ENCODE measurements at regions not wholly inside any gene's neighbourhood (a gene's known extent, or its start where the extent isn't known, plus 50 kb on each side); places are given as distances from the start of the nearest gene placed in this dataset.

GRCh38 chr11:96622026-96622634 lies 232.3 kb downstream of the JRKL start:
- no peaks in the 10 kb centered on the region for H3K36me3 ChIP-seq (ENCODE audit: low read length)
- H3K4me2 ChIP-seq (ENCODE audit: low read depth, low read length, poor library complexity, severe bottlenecking), result no peak overlapping the region
- no peaks in the 10 kb centered on the region for H3F3A ChIP-seq (ENCODE audit: insufficient read depth)
- no peaks in the 10 kb centered on the region for H3K9me3 ChIP-seq (ENCODE audit: insufficient read depth, low read length)
- no peaks in the 10 kb centered on the region for H3K27me3 ChIP-seq (ENCODE audit: low read length)
- no peak for TF ChIP-seq CTCF (IDR thresholded peaks at IDR 0.05; ENCODE audit: insufficient read depth, low read length, poor library complexity, severe bottlenecking)
- no peak overlapping the region for H3K4me3 ChIP-seq (ENCODE audit: insufficient read depth, low read length, poor library complexity, severe bottlenecking)
- H3K9me2 ChIP-seq (replicated peaks; ENCODE audit: insufficient read depth, low read length), result no peaks in the 10 kb centered on the region
- no peak overlapping the region for H3K9ac ChIP-seq (ENCODE audit: low read length)
- no peaks in the 10 kb centered on the region for H3K79me2 ChIP-seq (ENCODE audit: insufficient read depth, low read length)
- H3K27ac ChIP-seq (ENCODE audit: low read depth, low read length), result no peak overlapping the region
- H4K20me1 ChIP-seq (ENCODE audit: low read depth, low read length), result no peaks in the 10 kb centered on the region
- H2AFZ ChIP-seq (ENCODE audit: low read depth, low read length, severe bottlenecking), result no peak overlapping the region

GRCh38 chr11:96624126-96624525 lies 234.3 kb downstream of the JRKL start:
- Histone ChIP-seq H3F3A (ENCODE audit: insufficient read depth) (no peaks in the 10 kb centered on the region), H3K27ac (ENCODE audit: low read depth, low read length) (no peak overlapping the region), H3K4me2 (ENCODE audit: low read depth, low read length, poor library complexity, severe bottlenecking) (no peak overlapping the region), H2AFZ (ENCODE audit: low read depth, low read length, severe bottlenecking) (no peak overlapping the region), H3K9me2 (replicated peaks; ENCODE audit: insufficient read depth, low read length) (no peaks in the 10 kb centered on the region), H3K36me3 (ENCODE audit: low read length) (no peaks in the 10 kb centered on the region), H3K9me3 (ENCODE audit: insufficient read depth, low read length) (no peaks in the 10 kb centered on the region), H3K4me3 (ENCODE audit: insufficient read depth, low read length, poor library complexity, severe bottlenecking) (no peak overlapping the region), H3K27me3 (ENCODE audit: low read length) (no peaks in the 10 kb centered on the region), H4K20me1 (ENCODE audit: low read depth, low read length) (no peaks in the 10 kb centered on the region), H3K79me2 (ENCODE audit: insufficient read depth, low read length) (no peaks in the 10 kb centered on the region), H3K9ac (ENCODE audit: low read length) (no peak overlapping the region)
- TF ChIP-seq EZH2phosphoT487 (conservative IDR thresholded peaks at IDR 0.05; ENCODE audit: low read length), result no peak
- TF ChIP-seq CTCF (IDR thresholded peaks at IDR 0.05; ENCODE audit: insufficient read depth, low read length, poor library complexity, severe bottlenecking), result no peak

- H3K27ac ChIP-seq (ENCODE audit: low read depth, low read length), result no peak overlapping the region
- H3K9me2 ChIP-seq (replicated peaks; ENCODE audit: insufficient read depth, low read length), result no peaks in the 10 kb centered on the region
- H3K4me3 ChIP-seq (ENCODE audit: insufficient read depth, low read length, poor library complexity, severe bottlenecking), result no peak overlapping the region
- H3K79me2 ChIP-seq (ENCODE audit: insufficient read depth, low read length), result no peaks in the 10 kb centered on the region
- TF ChIP-seq EZH2phosphoT487 (conservative IDR thresholded peaks at IDR 0.05; ENCODE audit: low read length), result no peak
- no peak for TF ChIP-seq CTCF (IDR thresholded peaks at IDR 0.05; ENCODE audit: insufficient read depth, low read length, poor library complexity, severe bottlenecking)
- no peaks in the 10 kb centered on the region for H3K27me3 ChIP-seq (ENCODE audit: low read length)
- H3K9me3 ChIP-seq (ENCODE audit: insufficient read depth, low read length), result no peaks in the 10 kb centered on the region
- no peak overlapping the region for H2AFZ ChIP-seq (ENCODE audit: low read depth, low read length, severe bottlenecking)
- no peaks in the 10 kb centered on the region for H3F3A ChIP-seq (ENCODE audit: insufficient read depth)
- H3K9ac ChIP-seq (ENCODE audit: low read length), result no peak overlapping the region
- H4K20me1 ChIP-seq (ENCODE audit: low read depth, low read length), result no peaks in the 10 kb centered on the region
- no peak overlapping the region for H3K4me2 ChIP-seq (ENCODE audit: low read depth, low read length, poor library complexity, severe bottlenecking)
- no peaks in the 10 kb centered on the region for H3K36me3 ChIP-seq (ENCODE audit: low read length)
These were observed 237.6 kb downstream of the JRKL start for GRCh38 chr11:96627376-96627775.
